Testis (tissue), 2 donors: ENCODE measurements at regions not wholly inside any gene's neighbourhood (a gene's known extent, or its start where the extent isn't known, plus 50 kb on each side); places are given as distances from the start of the nearest gene placed in this dataset.

Source experiments
- POLR2A ChIP-seq: fragments of 450-650 bp; IDR thresholded peaks from one replicate; pipeline ENCODE4 v1.6.1; 2017; ENCODE audit warnings: antibody characterized with exemption, mild to moderate bottlenecking, moderate library complexity
- TF ChIP-seq, protein P1 (sequence below), 3 experiments: fragments of 450-650 bp in 2 of 3; fragments of 200-600 bp in 1 of 3; sonication (generic) in 1 of 3; IDR thresholded peaks; one replicate each; pipeline ENCODE4 v1.5.1; 2016 to 2019; ENCODE audit warnings: antibody characterized with exemption in 3 of 3, mild to moderate bottlenecking in 2 of 3, moderate library complexity in 1 of 3

GRCh38 chr3:134718726-134719125 is 67.9 kb upstream of the KY start:
- no peak for TF ChIP-seq POLR2A
- TF ChIP-seq, protein P1, sequence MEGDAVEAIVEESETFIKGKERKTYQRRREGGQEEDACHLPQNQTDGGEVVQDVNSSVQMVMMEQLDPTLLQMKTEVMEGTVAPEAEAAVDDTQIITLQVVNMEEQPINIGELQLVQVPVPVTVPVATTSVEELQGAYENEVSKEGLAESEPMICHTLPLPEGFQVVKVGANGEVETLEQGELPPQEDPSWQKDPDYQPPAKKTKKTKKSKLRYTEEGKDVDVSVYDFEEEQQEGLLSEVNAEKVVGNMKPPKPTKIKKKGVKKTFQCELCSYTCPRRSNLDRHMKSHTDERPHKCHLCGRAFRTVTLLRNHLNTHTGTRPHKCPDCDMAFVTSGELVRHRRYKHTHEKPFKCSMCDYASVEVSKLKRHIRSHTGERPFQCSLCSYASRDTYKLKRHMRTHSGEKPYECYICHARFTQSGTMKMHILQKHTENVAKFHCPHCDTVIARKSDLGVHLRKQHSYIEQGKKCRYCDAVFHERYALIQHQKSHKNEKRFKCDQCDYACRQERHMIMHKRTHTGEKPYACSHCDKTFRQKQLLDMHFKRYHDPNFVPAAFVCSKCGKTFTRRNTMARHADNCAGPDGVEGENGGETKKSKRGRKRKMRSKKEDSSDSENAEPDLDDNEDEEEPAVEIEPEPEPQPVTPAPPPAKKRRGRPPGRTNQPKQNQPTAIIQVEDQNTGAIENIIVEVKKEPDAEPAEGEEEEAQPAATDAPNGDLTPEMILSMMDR (IDR thresholded peaks at IDR 0.05), result no peak
